Mesendoderm (in vitro differentiated cells): ENCODE measurements at regions not wholly inside any gene's neighbourhood (a gene's known extent, or its start where the extent isn't known, plus 50 kb on each side); places are given as distances from the start of the nearest gene placed in this dataset.

Source experiments
- DNase-seq: peaks from one replicate; pipeline ENCODE4 v3.0.0; 2013
- H2AK5ac ChIP-seq: 2 replicates; pipeline ENCODE4 v1.6.1; 2013; ENCODE audit warnings: low read length, inconsistent platforms
- H2BK120ac ChIP-seq: 2 replicates; pipeline ENCODE4 v1.6.1; 2013; ENCODE audit warnings: low read depth, mild to moderate bottlenecking, low read length, moderate library complexity, mixed read lengths
- H2BK15ac ChIP-seq: replicated peaks from 2 replicates; pipeline ENCODE4 v1.6.1; 2013; ENCODE audit warnings: low read depth, mild to moderate bottlenecking, moderate library complexity
- H2BK5ac ChIP-seq: 2 replicates; pipeline ENCODE4 v1.6.1; 2013; ENCODE audit warnings: low read length, inconsistent platforms
- H3K18ac ChIP-seq: 2 replicates; pipeline ENCODE4 v1.6.1; 2013; ENCODE audit warnings: mild to moderate bottlenecking, low read length, mixed read lengths
- H3K23ac ChIP-seq: one replicate; pipeline ENCODE4 v1.6.1; 2013; ENCODE audit warnings: low read length
- H3K27ac ChIP-seq: 2 replicates; pipeline ENCODE4 v1.5.1; 2013; ENCODE audit warnings: low read depth, mild to moderate bottlenecking, inconsistent platforms, low read length, moderate library complexity
- H3K27me3 ChIP-seq: 2 replicates; pipeline ENCODE4 v1.6.1; 2013; ENCODE audit warnings: low read length, control low read depth, mild to moderate bottlenecking, inconsistent platforms; ENCODE audit not compliant: insufficient read depth, poor library complexity
- H3K36me3 ChIP-seq: 2 replicates; pipeline ENCODE4 v1.6.1; 2013; ENCODE audit warnings: low read length, inconsistent platforms; ENCODE audit not compliant: control insufficient read depth, insufficient read depth
- H3K4ac ChIP-seq: one replicate; pipeline ENCODE4 v1.6.1; 2013; ENCODE audit warnings: low read depth, mild to moderate bottlenecking, low read length, moderate library complexity
- H3K4me1 ChIP-seq: 2 replicates; pipeline ENCODE4 v1.6.1; 2013; ENCODE audit warnings: low read depth, low read length, inconsistent platforms; ENCODE audit not compliant: control insufficient read depth
- H3K4me2 ChIP-seq: 2 replicates; pipeline ENCODE4 v1.6.1; 2013; ENCODE audit warnings: low read length
- H3K4me3 ChIP-seq: 2 replicates; pipeline ENCODE4 v1.5.1; 2013; ENCODE audit warnings: mild to moderate bottlenecking, low read length
- H3K56ac ChIP-seq: one replicate; pipeline ENCODE4 v1.6.1; 2013; ENCODE audit warnings: low read length
- H3K79me1 ChIP-seq: 2 replicates; pipeline ENCODE4 v1.6.1; 2013; ENCODE audit warnings: low read length, inconsistent platforms
- H3K79me2 ChIP-seq: 2 replicates; pipeline ENCODE4 v1.6.1; 2013; ENCODE audit warnings: mild to moderate bottlenecking, low read length; ENCODE audit not compliant: control insufficient read depth, insufficient read depth
- H3K9ac ChIP-seq: 2 replicates; pipeline ENCODE4 v1.6.1; 2013; ENCODE audit warnings: low read length, inconsistent platforms
- H4K5ac ChIP-seq: one replicate; pipeline ENCODE4 v1.6.1; 2013; ENCODE audit warnings: low read length
- H4K8ac ChIP-seq: one replicate; pipeline ENCODE4 v1.6.1; 2013; ENCODE audit warnings: low read depth, mild to moderate bottlenecking, control low read depth, low read length, moderate library complexity
- WGBS: extraction: QIAGEN DNeasy Blood & Tissue Kit; methylation state at CpG from one replicate; pipeline ENCODE4 v1.1.7; 2013; ENCODE audit warnings: low lambda C conversion rate, missing lambda C conversion rate; ENCODE audit not compliant: insufficient coverage; ENCODE audit errors: extremely low coverage; 5-methylcytosine and 5-hydroxymethylcytosine counted together

DNA sequence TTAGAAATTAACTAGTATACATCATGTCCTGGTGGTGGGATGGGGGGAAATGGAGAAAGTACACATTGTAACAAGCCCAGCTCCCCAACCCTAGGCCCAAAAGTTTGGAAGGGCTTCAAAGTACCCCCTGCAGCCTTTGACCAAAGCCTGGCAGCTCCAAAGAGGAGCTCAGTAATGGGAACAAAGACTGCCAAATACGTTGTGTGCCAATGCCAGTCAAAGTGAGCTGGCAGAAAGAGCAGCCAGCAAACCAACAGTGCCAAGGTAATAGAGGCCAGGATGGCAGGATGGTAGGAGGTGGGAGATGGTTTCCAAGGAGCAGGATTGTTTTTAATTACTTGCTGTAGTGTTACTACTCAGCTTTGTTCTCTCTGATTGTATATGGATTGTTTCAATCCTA, 248.3 kb downstream of the COX7C start:
- Histone ChIP-seq H3K27ac (no peak overlapping the region), H3K4me1 (no peaks in the 10 kb centered on the region), H3K79me2 (no peaks in the 10 kb centered on the region), H2BK15ac (no peak overlapping the region), H3K9ac (no peak overlapping the region), H2BK5ac (no peak overlapping the region), H4K8ac (no peak overlapping the region), H3K18ac (no peak overlapping the region), H3K27me3 (no peaks in the 10 kb centered on the region), H3K23ac (no peak overlapping the region), H3K79me1 (no peaks in the 10 kb centered on the region), H3K4me2 (no peak overlapping the region), H4K5ac (no peak overlapping the region), H3K4me3 (no peak overlapping the region), H2BK120ac (no peak overlapping the region), H3K36me3 (no peaks in the 10 kb centered on the region), H3K4ac (no peak overlapping the region), H2AK5ac (no peak overlapping the region), H3K56ac (no peak overlapping the region)
- no peak for DNase-seq
- no CpG with 5 or more reads among the region's 1 CpG for WGBS

- H4K8ac ChIP-seq = no peak overlapping the region
- H3K56ac ChIP-seq = no peak overlapping the region
- peaks cover 2% of the 10 kb centered on the region for H3K4me1 ChIP-seq
- H2BK5ac ChIP-seq = no peak overlapping the region
- H2BK120ac ChIP-seq = no peak overlapping the region
- no peak overlapping the region for H3K4ac ChIP-seq
- H3K27me3 ChIP-seq = no peaks in the 10 kb centered on the region
- H3K18ac ChIP-seq = no peak overlapping the region
- no peak overlapping the region for H2AK5ac ChIP-seq
- no peak overlapping the region for H2BK15ac ChIP-seq
- no peak overlapping the region for H3K9ac ChIP-seq
- H3K36me3 ChIP-seq = no peaks in the 10 kb centered on the region
- H3K23ac ChIP-seq = no peak overlapping the region
- H3K27ac ChIP-seq = no peak overlapping the region
- no peaks in the 10 kb centered on the region for H3K79me2 ChIP-seq
- H3K4me2 ChIP-seq = no peak overlapping the region
- DNase-seq = no peak
- H4K5ac ChIP-seq = no peak overlapping the region
- no CpG with 5 or more reads among the region's 2 CpGs for WGBS
- no peaks in the 10 kb centered on the region for H3K79me1 ChIP-seq
- H3K4me3 ChIP-seq = no peak overlapping the region
These were observed 251.5 kb downstream of the COX7C start for GRCh38 chr5:86869268-86869667.

GRCh38 chr5:86875539-86875938, 257.8 kb downstream of the COX7C start:
- no CpG with 5 or more reads among the region's 2 CpGs for WGBS
- Histone ChIP-seq H4K8ac (no peak overlapping the region), H3K79me2 (no peaks in the 10 kb centered on the region)

DNA sequence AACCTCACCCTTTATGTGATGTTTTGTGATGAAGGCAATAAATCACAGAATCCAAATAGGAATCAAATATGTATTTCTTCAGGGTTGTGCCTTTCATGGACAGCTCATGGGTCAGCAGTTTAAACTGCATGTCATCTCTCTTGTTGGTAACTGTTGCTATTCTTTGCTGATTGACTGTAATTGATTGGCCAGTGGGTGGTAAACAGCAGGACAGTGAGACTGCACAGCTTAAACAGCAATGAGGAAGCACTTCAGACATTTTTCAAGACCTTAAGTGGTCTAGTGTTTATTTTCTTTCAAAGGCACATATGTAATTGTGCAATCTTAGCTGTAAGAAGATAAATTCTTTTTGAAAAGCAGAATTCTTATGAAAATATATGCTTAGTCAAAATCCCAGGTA, 260.5 kb downstream of the COX7C start:
- DNase-seq = peak; percentile 19
- H3K23ac ChIP-seq = no peak overlapping the region
- H4K5ac ChIP-seq = no peak overlapping the region
- no peaks in the 10 kb centered on the region for H3K27me3 ChIP-seq
- no peak overlapping the region for H3K4ac ChIP-seq
- no peak overlapping the region for H3K56ac ChIP-seq
- no peak overlapping the region for H2BK15ac ChIP-seq
- H3K9ac ChIP-seq = no peak overlapping the region
- H2BK5ac ChIP-seq = no peak overlapping the region
- H3K79me2 ChIP-seq = no peaks in the 10 kb centered on the region
- no peak overlapping the region for H3K4me3 ChIP-seq
- no peak overlapping the region for H2AK5ac ChIP-seq
- no peak overlapping the region for H3K4me2 ChIP-seq
- no peak overlapping the region for H3K18ac ChIP-seq
- H3K4me1 ChIP-seq = peaks cover 7% of the 10 kb centered on the region
- H2BK120ac ChIP-seq = no peak overlapping the region
- no peak overlapping the region for H3K27ac ChIP-seq
- no peaks in the 10 kb centered on the region for H3K36me3 ChIP-seq
- H4K8ac ChIP-seq = no peak overlapping the region
- no peaks in the 10 kb centered on the region for H3K79me1 ChIP-seq

More at GRCh38 chr5:86875539-86875938, 257.8 kb downstream of the COX7C start:
- peaks cover 2% of the 10 kb centered on the region for H3K4me1 ChIP-seq
- no peak overlapping the region for H2BK120ac ChIP-seq
- H4K5ac ChIP-seq = no peak overlapping the region
- H3K27me3 ChIP-seq = no peaks in the 10 kb centered on the region
- H3K56ac ChIP-seq = no peak overlapping the region
- H3K36me3 ChIP-seq = no peaks in the 10 kb centered on the region
- no peak overlapping the region for H2BK5ac ChIP-seq
- H3K23ac ChIP-seq = no peak overlapping the region
- no peak for DNase-seq
- H3K4ac ChIP-seq = no peak overlapping the region
- H2AK5ac ChIP-seq = no peak overlapping the region
- H3K18ac ChIP-seq = peak overlapping the region; percentile 30
- H3K9ac ChIP-seq = no peak overlapping the region
- H3K27ac ChIP-seq = no peak overlapping the region
- no peak overlapping the region for H2BK15ac ChIP-seq
- H3K4me3 ChIP-seq = no peak overlapping the region
- H3K4me2 ChIP-seq = no peak overlapping the region
- no peaks in the 10 kb centered on the region for H3K79me1 ChIP-seq

DNA sequence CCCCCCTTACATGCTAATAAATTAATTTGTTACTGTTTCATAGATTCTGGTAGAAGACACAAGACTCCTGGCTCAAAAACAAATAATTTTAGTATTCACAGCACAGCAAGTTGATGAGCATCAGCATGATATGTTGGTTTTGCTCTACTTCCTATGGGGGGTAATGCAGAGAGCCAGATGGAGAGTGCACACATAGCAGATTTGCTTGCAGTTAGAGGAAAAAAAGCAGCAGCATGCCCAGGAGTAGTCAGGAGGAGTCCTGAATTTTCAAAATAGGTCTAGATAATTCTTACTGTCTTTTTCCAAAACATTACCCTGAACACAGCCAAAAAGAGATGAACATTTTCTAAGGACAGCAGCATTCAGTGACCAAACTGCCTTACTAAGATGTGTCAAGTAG, 261.3 kb downstream of the COX7C start:
- H3K4me3 ChIP-seq = no peak overlapping the region
- peak overlapping the region; percentile 73 for H2BK120ac ChIP-seq
- H4K8ac ChIP-seq = no peak overlapping the region
- peaks cover 7% of the 10 kb centered on the region for H3K4me1 ChIP-seq
- no peak overlapping the region for H3K18ac ChIP-seq
- no peak overlapping the region for H2BK5ac ChIP-seq
- no peaks in the 10 kb centered on the region for H3K79me1 ChIP-seq
- H3K36me3 ChIP-seq = no peaks in the 10 kb centered on the region
- no peak overlapping the region for H4K5ac ChIP-seq
- DNase-seq = no peak
- no peaks in the 10 kb centered on the region for H3K27me3 ChIP-seq
- no peak overlapping the region for H2AK5ac ChIP-seq
- no peak overlapping the region for H2BK15ac ChIP-seq
- no peak overlapping the region for H3K9ac ChIP-seq
- H3K4me2 ChIP-seq = no peak overlapping the region
- H3K79me2 ChIP-seq = no peaks in the 10 kb centered on the region
- H3K4ac ChIP-seq = no peak overlapping the region
- H3K56ac ChIP-seq = no peak overlapping the region
- H3K27ac ChIP-seq = no peak overlapping the region
- H3K23ac ChIP-seq = no peak overlapping the region

GRCh38 chr5:86880344-86880743, 262.6 kb downstream of the COX7C start:
- Histone ChIP-seq H3K4ac (no peak overlapping the region), H2BK15ac (peak overlapping the region; percentile 80), H4K8ac (no peak overlapping the region), H3K23ac (no peak overlapping the region), H3K79me1 (no peaks in the 10 kb centered on the region), H2BK5ac (no peak overlapping the region), H4K5ac (no peak overlapping the region), H3K36me3 (no peaks in the 10 kb centered on the region), H3K4me1 (peaks cover 7% of the 10 kb centered on the region), H3K56ac (peak overlapping the region; percentile 2), H3K27me3 (no peaks in the 10 kb centered on the region), H3K4me2 (no peak overlapping the region), H3K79me2 (no peaks in the 10 kb centered on the region), H3K18ac (peak overlapping the region; percentile 72), H3K27ac (no peak overlapping the region), H3K4me3 (no peak overlapping the region), H2BK120ac (no peak overlapping the region), H3K9ac (no peak overlapping the region), H2AK5ac (no peak overlapping the region)
- peak; percentile 53 for DNase-seq
- no CpG with 5 or more reads among the region's 4 CpGs for WGBS
